Lower lobe of right lung (tissue), 2 donors: ENCODE measurements at regions not wholly inside any gene's neighbourhood (a gene's known extent, or its start where the extent isn't known, plus 50 kb on each side); places are given as distances from the start of the nearest gene placed in this dataset.
"Not testable (repeated sequence)": the region's sequence is repeated elsewhere in the genome, so short reads cannot be mapped to it uniquely, and the experiment has no call there.

Source experiments
- ATAC-seq, 2 donors: fragments of 200-7000 bp; cut with Tn5 transposase; one replicate each; pipeline ENCODE4 v1.9.1; 2020 to 2022; ENCODE audit warnings: mild to moderate bottlenecking in 2 of 2, moderate library complexity in 2 of 2
- DNase-seq: peaks from one replicate; pipeline ENCODE4 v3.0.0-alpha.2; 2020
- H3K27ac ChIP-seq: fragments of 200-600 bp; one replicate; pipeline ENCODE4 v1.8.0; 2022
- H3K27me3 ChIP-seq: fragments of 200-600 bp; one replicate; pipeline ENCODE4 v1.8.0; 2022; ENCODE audit warnings: low read depth
- H3K36me3 ChIP-seq: fragments of 200-600 bp; one replicate; pipeline ENCODE4 v1.8.0; 2022; ENCODE audit warnings: mild to moderate bottlenecking
- H3K4me1 ChIP-seq: fragments of 200-600 bp; one replicate; pipeline ENCODE4 v1.8.0; 2022
- H3K4me3 ChIP-seq: fragments of 200-600 bp; one replicate; pipeline ENCODE4 v1.8.0; 2022; ENCODE audit warnings: mild to moderate bottlenecking
- H3K9me3 ChIP-seq: fragments of 200-600 bp; one replicate; pipeline ENCODE4 v1.8.0; 2022
- CTCF ChIP-seq: fragments of 200-600 bp; IDR thresholded peaks from one replicate; pipeline ENCODE4 v1.8.0; 2022; ENCODE audit warnings: antibody characterized with exemption, mild to moderate bottlenecking
- intact Hi-C: fragments of 100-400 bp; cut with DNase I; formaldehyde crosslinking; loops from one replicate; pipeline ENCODE4 v1.11.0; 2022
- donor health status: DM: no; HTN: yes; CAD: no; lungs with severe emphysema.

DNA sequence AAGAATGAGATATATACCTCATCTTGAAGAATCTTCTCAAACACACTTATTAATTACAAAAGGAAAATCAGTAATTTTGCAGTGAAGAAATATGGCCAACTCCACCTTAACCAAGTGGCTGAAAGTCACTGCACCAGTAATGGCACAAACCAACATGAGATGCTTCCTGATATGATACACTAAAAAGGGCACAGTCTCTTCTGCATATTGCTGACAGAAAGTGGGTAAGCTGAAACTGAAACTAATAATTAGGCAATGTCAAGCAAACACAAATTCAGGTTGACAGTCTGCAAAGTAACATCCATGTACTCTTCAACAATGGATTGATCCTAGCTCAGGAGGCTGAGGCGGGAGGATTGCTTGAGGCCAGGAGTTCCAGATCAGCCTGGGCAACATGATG is 56.1 kb downstream of the ZNF22 start:
- ATAC-seq, DNase-seq, H3K27ac ChIP-seq, intact Hi-C loops, H3K9me3 ChIP-seq, H3K4me1 ChIP-seq, H3K27me3 ChIP-seq, H3K36me3 ChIP-seq, H3K4me3 ChIP-seq: not testable (repeated sequence)

- intact Hi-C loops, result no loop called here
- Histone ChIP-seq H3K4me1 (no peaks in the 10 kb centered on the region), H3K27ac (no peak overlapping the region), H3K36me3 (no peaks in the 10 kb centered on the region), H3K27me3 (no peaks in the 10 kb centered on the region), H3K4me3 (no peak overlapping the region), H3K9me3 (no peaks in the 10 kb centered on the region)
- no peak for DNase-seq
- ATAC-seq, result peak in 1 of 2 donors; percentile 31
- no peak for TF ChIP-seq CTCF
Observed at GRCh38 chr10:45058580-45058979, 57.9 kb downstream of the ZNF22 start.

- no peak for TF ChIP-seq CTCF
- Histone ChIP-seq H3K27me3 (no peaks in the 10 kb centered on the region), H3K36me3 (no peaks in the 10 kb centered on the region), H3K9me3 (no peaks in the 10 kb centered on the region), H3K27ac (no peak overlapping the region), H3K4me1 (no peaks in the 10 kb centered on the region), H3K4me3 (no peak overlapping the region)
- intact Hi-C loops, result no loop called here
- no peak for DNase-seq
- no peak for ATAC-seq
Observed at GRCh38 chr10:45058992-45059561, 58.4 kb downstream of the ZNF22 start.

GRCh38 chr10:45059632-45060031 is 58.9 kb downstream of the ZNF22 start:
- no peaks in the 10 kb centered on the region for H3K4me1 ChIP-seq
- no peak overlapping the region for H3K27ac ChIP-seq
- intact Hi-C loops, result no loop called here
- no peak for TF ChIP-seq CTCF
- H3K9me3 ChIP-seq, result no peaks in the 10 kb centered on the region
- no peak for ATAC-seq
- no peaks in the 10 kb centered on the region for H3K36me3 ChIP-seq
- DNase-seq, result no peak
- no peaks in the 10 kb centered on the region for H3K27me3 ChIP-seq
- no peak overlapping the region for H3K4me3 ChIP-seq

- H3K27me3 ChIP-seq, result no peaks in the 10 kb centered on the region
- ATAC-seq, result no peak
- intact Hi-C loops, result no loop called here
- no peaks in the 10 kb centered on the region for H3K4me1 ChIP-seq
- no peak for DNase-seq
- no peak overlapping the region for H3K27ac ChIP-seq
- no peaks in the 10 kb centered on the region for H3K36me3 ChIP-seq
- H3K4me3 ChIP-seq, result no peak overlapping the region
- H3K9me3 ChIP-seq, result no peaks in the 10 kb centered on the region
- no peak for TF ChIP-seq CTCF
Observed at GRCh38 chr10:45061982-45062381, 61.3 kb downstream of the ZNF22 start.

DNA sequence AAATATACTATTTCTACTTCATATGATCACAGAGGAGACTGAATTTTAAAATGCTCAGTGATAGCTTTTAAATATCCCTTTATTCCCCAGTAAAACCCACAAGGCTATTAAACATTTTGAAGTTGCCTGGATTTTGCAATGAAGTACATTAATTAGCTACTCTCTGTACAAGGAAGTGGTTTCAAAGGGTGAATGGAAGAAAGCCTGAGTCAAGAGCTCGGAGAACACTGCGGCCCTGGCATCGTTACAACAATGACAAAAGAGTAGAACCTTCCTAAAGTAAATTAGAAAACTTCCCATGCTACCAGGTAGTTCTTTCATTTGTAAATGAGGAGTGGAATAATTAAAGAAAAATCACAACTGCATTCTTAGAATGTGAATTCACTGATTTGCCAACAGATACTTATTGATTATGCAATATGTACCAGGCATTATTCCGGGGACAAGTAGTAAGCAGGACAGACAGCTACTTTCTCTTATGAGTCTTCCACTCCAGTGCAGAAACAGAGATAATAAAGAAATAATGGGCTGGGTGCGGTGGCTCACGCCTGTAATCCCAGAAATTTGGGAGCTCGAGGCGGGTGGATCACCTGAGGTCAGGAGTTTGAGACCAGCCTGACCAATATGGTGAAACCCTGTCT is 63.0 kb downstream of the ZNF22 start:
- TF ChIP-seq CTCF, result no peak
- H3K4me1 ChIP-seq, result no peaks in the 10 kb centered on the region
- no peaks in the 10 kb centered on the region for H3K27me3 ChIP-seq
- no peak overlapping the region for H3K4me3 ChIP-seq
- no peaks in the 10 kb centered on the region for H3K9me3 ChIP-seq
- DNase-seq (peak; percentile 58), ATAC-seq (peak; percentile 81 to 88)
- H3K36me3 ChIP-seq, result no peaks in the 10 kb centered on the region
- H3K27ac ChIP-seq, result no peak overlapping the region
- intact Hi-C loops, result no loop called here
